DOHH2 (cell line): ENCODE measurements at regions not wholly inside any gene's neighbourhood (a gene's known extent, or its start where the extent isn't known, plus 50 kb on each side); places are given as distances from the start of the nearest gene placed in this dataset.

Experiments
- CTCF ChIP-seq: fragments of 200-600 bp; sonication (generic); IDR thresholded peaks from one replicate; pipeline ENCODE4 v1.5.1; 2014; ENCODE audit warnings: antibody characterized with exemption, mild to moderate bottlenecking, low read depth, low read length; ENCODE audit not compliant: poor library complexity, severe bottlenecking
- EZH2phosphoT487 ChIP-seq: fragments of 200-600 bp; sonication (generic); IDR thresholded peaks from 2 replicates; pipeline ENCODE4 v1.6.1; 2017; ENCODE audit warnings: borderline replicate concordance, mild to moderate bottlenecking, antibody characterized with exemption, low read length, moderate library complexity, mixed read lengths

- TF ChIP-seq CTCF (no peak), EZH2phosphoT487 (no peak)
These were observed 114.0 kb downstream of the BLID start for GRCh38 chr11:122002047-122002446.
